ENCODE measurements at regions not wholly inside any gene's neighbourhood (a gene's known extent, or its start where the extent isn't known, plus 50 kb on each side); places are given as distances from the start of the nearest gene placed in this dataset.

DNA sequence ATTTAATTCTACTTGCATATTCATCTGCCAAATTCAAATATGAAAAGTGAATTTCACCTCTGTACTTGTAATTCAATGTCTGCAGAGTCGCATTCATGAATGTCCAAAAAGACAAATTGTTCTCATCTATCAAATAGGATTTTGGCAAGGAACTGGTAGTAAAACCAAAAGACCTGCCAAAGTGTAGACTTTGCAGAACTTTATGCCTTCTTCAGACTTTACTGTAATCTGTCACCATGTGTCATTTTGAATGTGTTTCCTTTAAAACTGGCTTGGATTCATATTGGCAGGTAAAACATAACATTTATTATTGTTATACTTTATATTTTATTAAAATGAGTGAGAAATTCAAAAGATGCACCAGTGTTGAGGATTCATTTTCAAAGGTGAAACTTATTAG is 701.9 kb upstream of the LINC00305 start:
- no peak for TF ChIP-seq CTCF (conservative IDR thresholded peaks at IDR 0.05)
- TF ChIP-seq EZH2 (IDR thresholded peaks at IDR 0.05; ENCODE audit: low read depth): no peak

Data from PC-9 (cell line).